ENCODE measurements at regions not wholly inside any gene's neighbourhood (a gene's known extent, or its start where the extent isn't known, plus 50 kb on each side); places are given as distances from the start of the nearest gene placed in this dataset.

- Histone ChIP-seq H3K4me3 (no peak overlapping the region), H3K9ac (no peak overlapping the region), H3K4me2 (ENCODE audit: unreplicated experiment) (no peak overlapping the region), H3K4me1 (ENCODE audit: insufficient read depth) (no peaks in the 10 kb centered on the region), H3K9me3 (ENCODE audit: low read depth) (no peaks in the 10 kb centered on the region), H3K27ac (no peak overlapping the region), H2AFZ (no peak overlapping the region), H3K79me2 (ENCODE audit: insufficient read depth) (no peaks in the 10 kb centered on the region), H3K27me3 (replicated peaks; ENCODE audit: insufficient read depth) (peaks cover 27% of the 10 kb centered on the region), H4K20me1 (ENCODE audit: insufficient read depth) (no peaks in the 10 kb centered on the region), H3K9me2 (ENCODE audit: insufficient read depth) (no peaks in the 10 kb centered on the region), H3F3A (ENCODE audit: insufficient read depth) (no peaks in the 10 kb centered on the region), H3K36me3 (ENCODE audit: low read depth) (no peaks in the 10 kb centered on the region)
- DNase-seq = no peak
- in situ Hi-C loops (cut with MboI) = no loop called here
- TF ChIP-seq EZH2phosphoT487 (IDR thresholded peaks at IDR 0.05; ENCODE audit: insufficient read depth, low read depth) (no peak), EZH2 (IDR thresholded peaks at IDR 0.05; ENCODE audit: insufficient read depth, poor library complexity, severe bottlenecking) (no peak)
- WGBS, 2 experiments (ENCODE audit: low coverage in 1 of 2, low lambda C conversion rate in 2 of 2, missing lambda C conversion rate in 2 of 2) = 43 to 46% methylated on average over 2 of the region's 2 CpGs
These were observed 358.8 kb upstream of the TRPC7 start for GRCh38 chr5:136724161-136724560.

- Histone ChIP-seq H3K9me2 (ENCODE audit: insufficient read depth) (no peaks in the 10 kb centered on the region), H4K20me1 (ENCODE audit: insufficient read depth) (no peaks in the 10 kb centered on the region), H3K79me2 (ENCODE audit: insufficient read depth) (no peaks in the 10 kb centered on the region), H3F3A (ENCODE audit: insufficient read depth) (no peaks in the 10 kb centered on the region), H3K4me2 (ENCODE audit: unreplicated experiment) (no peak overlapping the region), H2AFZ (no peak overlapping the region), H3K9me3 (ENCODE audit: low read depth) (no peaks in the 10 kb centered on the region), H3K4me3 (no peak overlapping the region), H3K27me3 (replicated peaks; ENCODE audit: insufficient read depth) (peaks cover 27% of the 10 kb centered on the region), H3K4me1 (ENCODE audit: insufficient read depth) (no peaks in the 10 kb centered on the region), H3K36me3 (ENCODE audit: low read depth) (no peaks in the 10 kb centered on the region), H3K9ac (no peak overlapping the region), H3K27ac (no peak overlapping the region)
- TF ChIP-seq EZH2 (IDR thresholded peaks at IDR 0.05; ENCODE audit: insufficient read depth, poor library complexity, severe bottlenecking) = no peak
- TF ChIP-seq EZH2phosphoT487 (IDR thresholded peaks at IDR 0.05; ENCODE audit: insufficient read depth, low read depth) = no peak
- no peak for DNase-seq
- in situ Hi-C loops (cut with MboI) = no loop called here
- WGBS, 2 experiments (ENCODE audit: low coverage in 1 of 2, low lambda C conversion rate in 2 of 2, missing lambda C conversion rate in 2 of 2) = 33 to 45% methylated on average over 1 of the region's 1 CpG
These were observed 357.2 kb upstream of the TRPC7 start for GRCh38 chr5:136722581-136722980.

DNA sequence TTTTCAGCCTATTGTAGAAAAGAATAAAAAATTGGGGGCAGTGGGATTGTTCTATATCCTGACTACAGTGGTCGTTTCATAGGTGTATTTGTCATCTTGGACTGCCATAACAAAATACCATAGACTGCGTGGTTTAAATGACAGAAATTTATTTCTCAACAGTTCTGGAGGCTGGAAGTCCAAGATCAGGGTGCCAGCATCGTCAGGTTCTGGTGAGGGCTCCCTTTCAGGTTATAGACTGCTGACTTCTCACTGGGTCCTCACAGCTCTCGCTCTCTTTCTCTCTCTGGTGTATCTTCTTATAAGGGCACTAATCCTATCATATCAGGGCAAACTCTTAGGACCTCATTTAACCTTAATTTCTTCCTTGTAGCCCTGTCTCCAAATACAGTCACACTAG, 356.7 kb upstream of the TRPC7 start:
- no peaks in the 10 kb centered on the region for H4K20me1 ChIP-seq (ENCODE audit: insufficient read depth)
- in situ Hi-C loops (cut with MboI) = no loop called here
- WGBS, 2 experiments (ENCODE audit: low coverage in 1 of 2, low lambda C conversion rate in 2 of 2, missing lambda C conversion rate in 2 of 2) = 34 to 42% methylated on average over 4 of the region's 4 CpGs
- H3K79me2 ChIP-seq (ENCODE audit: insufficient read depth) = no peaks in the 10 kb centered on the region
- H3K9ac ChIP-seq = no peak overlapping the region
- H3K9me3 ChIP-seq (ENCODE audit: low read depth) = no peaks in the 10 kb centered on the region
- no peaks in the 10 kb centered on the region for H3K4me1 ChIP-seq (ENCODE audit: insufficient read depth)
- DNase-seq = no peak
- TF ChIP-seq EZH2 (IDR thresholded peaks at IDR 0.05; ENCODE audit: insufficient read depth, poor library complexity, severe bottlenecking) (no peak), EZH2phosphoT487 (IDR thresholded peaks at IDR 0.05; ENCODE audit: insufficient read depth, low read depth) (no peak)
- no peak overlapping the region for H2AFZ ChIP-seq
- no peaks in the 10 kb centered on the region for H3K36me3 ChIP-seq (ENCODE audit: low read depth)
- H3K27me3 ChIP-seq (replicated peaks; ENCODE audit: insufficient read depth) = peaks cover 25% of the 10 kb centered on the region
- no peak overlapping the region for H3K4me2 ChIP-seq (ENCODE audit: unreplicated experiment)
- H3K9me2 ChIP-seq (ENCODE audit: insufficient read depth) = no peaks in the 10 kb centered on the region
- no peak overlapping the region for H3K4me3 ChIP-seq
- no peaks in the 10 kb centered on the region for H3F3A ChIP-seq (ENCODE audit: insufficient read depth)
- H3K27ac ChIP-seq = no peak overlapping the region

DNA sequence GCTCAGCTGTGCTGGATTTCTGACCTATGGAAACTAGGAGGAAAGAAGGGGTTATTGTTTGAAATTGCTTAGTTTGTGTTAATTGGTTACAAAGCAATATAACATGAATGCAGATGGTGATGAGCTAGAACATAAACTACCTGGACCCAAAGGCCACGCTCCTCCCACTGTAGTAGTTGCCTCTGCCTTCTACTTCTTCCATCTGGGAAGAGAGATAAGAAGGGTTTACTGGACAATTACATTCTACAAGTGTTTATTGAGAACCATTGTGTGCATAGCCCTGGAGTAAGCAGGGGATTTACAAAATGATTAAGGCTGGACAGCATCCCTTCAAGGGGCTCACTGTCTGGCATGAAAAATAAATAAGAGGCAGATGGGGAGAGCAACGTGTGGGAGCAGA, 355.3 kb upstream of the TRPC7 start:
- H3K4me1 ChIP-seq (ENCODE audit: insufficient read depth) = no peaks in the 10 kb centered on the region
- peaks cover 21% of the 10 kb centered on the region for H3K27me3 ChIP-seq (replicated peaks; ENCODE audit: insufficient read depth)
- H3K4me3 ChIP-seq = no peak overlapping the region
- no peaks in the 10 kb centered on the region for H3K9me2 ChIP-seq (ENCODE audit: insufficient read depth)
- in situ Hi-C loops (cut with MboI) = no loop called here
- no peak overlapping the region for H3K4me2 ChIP-seq (ENCODE audit: unreplicated experiment)
- H4K20me1 ChIP-seq (ENCODE audit: insufficient read depth) = no peaks in the 10 kb centered on the region
- H3K27ac ChIP-seq = no peak overlapping the region
- H3K9me3 ChIP-seq (ENCODE audit: low read depth) = no peaks in the 10 kb centered on the region
- no peak for DNase-seq
- H3F3A ChIP-seq (ENCODE audit: insufficient read depth) = no peaks in the 10 kb centered on the region
- H3K36me3 ChIP-seq (ENCODE audit: low read depth) = no peaks in the 10 kb centered on the region
- no peak overlapping the region for H3K9ac ChIP-seq
- 28 to 37% methylated on average over 2 of the region's 2 CpGs for WGBS, 2 experiments (ENCODE audit: low coverage in 1 of 2, low lambda C conversion rate in 2 of 2, missing lambda C conversion rate in 2 of 2)
- no peak for TF ChIP-seq EZH2phosphoT487 (IDR thresholded peaks at IDR 0.05; ENCODE audit: insufficient read depth, low read depth)
- no peak for TF ChIP-seq EZH2 (IDR thresholded peaks at IDR 0.05; ENCODE audit: insufficient read depth, poor library complexity, severe bottlenecking)
- no peaks in the 10 kb centered on the region for H3K79me2 ChIP-seq (ENCODE audit: insufficient read depth)
- no peak overlapping the region for H2AFZ ChIP-seq

DNA sequence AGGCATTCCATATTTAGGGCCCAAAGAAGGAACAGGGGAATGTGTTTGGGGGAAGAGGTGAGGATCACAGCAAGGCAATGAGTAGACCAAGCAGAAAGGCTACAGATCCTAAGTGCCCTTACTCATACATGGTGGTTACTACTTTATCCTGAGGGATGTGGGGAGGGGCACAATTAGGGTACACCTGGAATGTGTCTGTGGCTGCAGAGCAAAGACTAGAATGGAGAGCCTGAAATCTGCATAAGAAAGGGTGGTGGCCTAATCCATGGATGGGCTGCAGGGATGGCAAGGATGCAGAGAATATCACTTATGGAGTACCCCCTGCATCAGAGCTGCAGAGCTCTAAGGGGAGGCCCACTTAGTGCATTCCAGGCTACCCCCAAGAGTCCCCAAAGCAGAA, 352.6 kb upstream of the TRPC7 start:
- in situ Hi-C loops (cut with MboI) = no loop called here
- H3K9ac ChIP-seq = no peak overlapping the region

More for the DNA sequence above, 352.6 kb upstream of the TRPC7 start:
- Histone ChIP-seq H3K4me1 (ENCODE audit: insufficient read depth) (no peaks in the 10 kb centered on the region), H3K36me3 (ENCODE audit: low read depth) (no peaks in the 10 kb centered on the region), H3K4me3 (no peak overlapping the region), H3K27me3 (replicated peaks; ENCODE audit: insufficient read depth) (peaks cover 27% of the 10 kb centered on the region), H3K9me3 (ENCODE audit: low read depth) (no peaks in the 10 kb centered on the region), H3K9me2 (ENCODE audit: insufficient read depth) (no peaks in the 10 kb centered on the region), H3K79me2 (ENCODE audit: insufficient read depth) (no peaks in the 10 kb centered on the region), H3F3A (ENCODE audit: insufficient read depth) (no peaks in the 10 kb centered on the region), H3K27ac (no peak overlapping the region), H3K4me2 (ENCODE audit: unreplicated experiment) (no peak overlapping the region), H4K20me1 (ENCODE audit: insufficient read depth) (no peaks in the 10 kb centered on the region), H2AFZ (no peak overlapping the region)
- DNase-seq = no peak
- no peak for TF ChIP-seq EZH2 (IDR thresholded peaks at IDR 0.05; ENCODE audit: insufficient read depth, poor library complexity, severe bottlenecking)
- TF ChIP-seq EZH2phosphoT487 (IDR thresholded peaks at IDR 0.05; ENCODE audit: insufficient read depth, low read depth) = no peak
